OCI-LY1 (cell line): ENCODE measurements at regions not wholly inside any gene's neighbourhood (a gene's known extent, or its start where the extent isn't known, plus 50 kb on each side); places are given as distances from the start of the nearest gene placed in this dataset.

Source experiments
- CTCF ChIP-seq: fragments of 200-600 bp; sonication (generic), shearing (Covaris generic); IDR thresholded peaks from 2 replicates; pipeline ENCODE4 v1.5.1; 2017; ENCODE audit warnings: mild to moderate bottlenecking, antibody characterized with exemption, low read length, moderate library complexity, mixed read lengths
- EZH2 ChIP-seq: fragments of 200-600 bp; sonication (generic), shearing (Covaris generic); IDR thresholded peaks from 2 replicates; pipeline ENCODE4 v1.8.0; 2017; ENCODE audit warnings: borderline replicate concordance, mixed run types, mild to moderate bottlenecking, antibody characterized with exemption, low read length, moderate library complexity, mixed read lengths

GRCh38 chr10:58980826-58981415 lies 195.5 kb upstream of the PHYHIPL start:
- TF ChIP-seq CTCF (no peak), EZH2 (no peak)
